ENCODE measurements at regions not wholly inside any gene's neighbourhood (a gene's known extent, or its start where the extent isn't known, plus 50 kb on each side); places are given as distances from the start of the nearest gene placed in this dataset.
A peak's percentile ranks its signal among the peaks of the same experiment; 100 is the strongest.

DNA sequence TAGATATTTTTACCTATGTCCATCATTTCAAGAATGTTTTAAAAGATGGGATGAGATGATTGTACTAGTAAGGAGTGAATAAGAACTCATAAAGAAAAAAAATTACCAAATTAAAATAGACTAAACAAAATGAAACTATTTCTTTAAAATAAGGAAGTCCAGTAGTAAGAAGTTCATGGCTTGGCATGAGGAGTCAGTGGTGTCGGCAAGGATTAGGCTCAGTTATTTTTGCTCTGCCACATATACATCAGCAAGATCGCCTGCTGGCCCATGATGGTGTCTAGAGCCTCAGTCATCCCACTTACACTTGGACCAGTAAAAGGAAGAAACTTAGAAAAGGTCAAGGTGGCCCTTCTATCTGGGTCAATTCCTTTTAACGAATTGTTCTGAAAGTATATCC, 300.9 kb upstream of the SLC8A1 start:
- TF ChIP-seq, protein P1, sequence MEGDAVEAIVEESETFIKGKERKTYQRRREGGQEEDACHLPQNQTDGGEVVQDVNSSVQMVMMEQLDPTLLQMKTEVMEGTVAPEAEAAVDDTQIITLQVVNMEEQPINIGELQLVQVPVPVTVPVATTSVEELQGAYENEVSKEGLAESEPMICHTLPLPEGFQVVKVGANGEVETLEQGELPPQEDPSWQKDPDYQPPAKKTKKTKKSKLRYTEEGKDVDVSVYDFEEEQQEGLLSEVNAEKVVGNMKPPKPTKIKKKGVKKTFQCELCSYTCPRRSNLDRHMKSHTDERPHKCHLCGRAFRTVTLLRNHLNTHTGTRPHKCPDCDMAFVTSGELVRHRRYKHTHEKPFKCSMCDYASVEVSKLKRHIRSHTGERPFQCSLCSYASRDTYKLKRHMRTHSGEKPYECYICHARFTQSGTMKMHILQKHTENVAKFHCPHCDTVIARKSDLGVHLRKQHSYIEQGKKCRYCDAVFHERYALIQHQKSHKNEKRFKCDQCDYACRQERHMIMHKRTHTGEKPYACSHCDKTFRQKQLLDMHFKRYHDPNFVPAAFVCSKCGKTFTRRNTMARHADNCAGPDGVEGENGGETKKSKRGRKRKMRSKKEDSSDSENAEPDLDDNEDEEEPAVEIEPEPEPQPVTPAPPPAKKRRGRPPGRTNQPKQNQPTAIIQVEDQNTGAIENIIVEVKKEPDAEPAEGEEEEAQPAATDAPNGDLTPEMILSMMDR (IDR thresholded peaks at IDR 0.05; ENCODE audit: low read depth, low read length), result no peak
- H3K4me3 ChIP-seq (replicated peaks in 1 of 2; ENCODE audit: low read depth in 2 of 2, low read length in 2 of 2), result no peak overlapping the region
- DNase-seq (ENCODE audit: low read depth in 2 of 2), result no peak

DNA sequence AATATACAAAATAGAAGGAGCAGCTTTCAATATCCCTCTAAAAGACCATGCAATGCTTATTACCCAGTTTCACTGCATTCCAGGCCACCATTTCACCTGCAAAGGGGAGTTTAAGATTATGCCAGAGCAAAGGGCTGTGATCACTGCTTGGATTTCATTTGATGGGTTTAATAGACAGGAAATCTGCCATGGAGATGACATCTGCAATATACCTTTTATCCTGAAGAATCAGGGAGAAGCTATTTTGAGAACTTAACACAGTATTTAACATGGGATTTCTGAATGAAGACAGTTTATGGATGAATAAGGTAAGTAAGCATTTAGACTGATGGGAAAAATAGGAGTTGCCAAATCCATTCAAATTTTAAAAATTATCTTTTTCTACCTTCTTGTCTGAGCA, 303.0 kb upstream of the SLC8A1 start:
- H3K4me3 ChIP-seq (replicated peaks in 1 of 2; ENCODE audit: low read depth in 2 of 2, low read length in 2 of 2), result no peak overlapping the region
- TF ChIP-seq, protein P1 (IDR thresholded peaks at IDR 0.05; ENCODE audit: low read depth, low read length), result no peak
- no peak for DNase-seq (ENCODE audit: low read depth in 2 of 2)

DNA sequence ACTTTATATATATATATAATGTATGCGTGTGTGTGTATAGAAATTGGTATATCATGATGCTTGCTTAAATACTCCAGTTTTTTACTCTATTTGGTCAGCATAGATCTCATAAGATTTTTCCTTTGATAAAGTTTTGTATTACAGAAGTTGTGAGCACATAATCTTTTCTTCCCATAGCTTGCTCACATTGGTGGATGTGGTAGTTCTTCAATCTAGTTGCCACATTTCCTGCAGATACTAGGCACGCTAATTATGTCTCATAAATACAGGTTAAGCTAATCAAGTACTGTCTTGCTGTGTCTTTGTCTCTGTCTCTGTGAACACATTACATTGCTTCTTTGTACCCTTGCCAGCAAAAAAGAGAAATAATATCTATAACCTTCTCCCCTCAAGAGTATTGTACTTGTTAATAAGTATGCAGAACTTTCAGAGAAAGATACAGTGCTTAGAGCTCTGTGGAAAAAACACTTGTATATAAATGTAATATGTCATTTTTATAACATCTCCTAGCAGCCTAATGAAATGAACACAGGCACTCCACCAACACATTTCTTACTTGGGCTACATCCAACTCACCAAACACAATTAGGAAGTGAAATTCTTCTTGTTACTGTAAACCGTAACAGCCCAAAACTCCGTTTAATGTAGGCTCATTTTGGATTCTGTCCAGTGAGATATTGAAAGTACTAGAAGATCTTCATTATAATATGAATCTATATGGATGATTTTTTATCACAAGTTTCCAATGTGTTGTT, 306.7 kb upstream of the SLC8A1 start:
- H3K4me3 ChIP-seq (replicated peaks in 1 of 2; ENCODE audit: low read depth in 2 of 2, low read length in 2 of 2), result no peak overlapping the region
- TF ChIP-seq, protein P1 (IDR thresholded peaks at IDR 0.05; ENCODE audit: low read depth, low read length), result no peak
- DNase-seq (ENCODE audit: low read depth in 2 of 2), result peak; percentile 5 to 11

DNA sequence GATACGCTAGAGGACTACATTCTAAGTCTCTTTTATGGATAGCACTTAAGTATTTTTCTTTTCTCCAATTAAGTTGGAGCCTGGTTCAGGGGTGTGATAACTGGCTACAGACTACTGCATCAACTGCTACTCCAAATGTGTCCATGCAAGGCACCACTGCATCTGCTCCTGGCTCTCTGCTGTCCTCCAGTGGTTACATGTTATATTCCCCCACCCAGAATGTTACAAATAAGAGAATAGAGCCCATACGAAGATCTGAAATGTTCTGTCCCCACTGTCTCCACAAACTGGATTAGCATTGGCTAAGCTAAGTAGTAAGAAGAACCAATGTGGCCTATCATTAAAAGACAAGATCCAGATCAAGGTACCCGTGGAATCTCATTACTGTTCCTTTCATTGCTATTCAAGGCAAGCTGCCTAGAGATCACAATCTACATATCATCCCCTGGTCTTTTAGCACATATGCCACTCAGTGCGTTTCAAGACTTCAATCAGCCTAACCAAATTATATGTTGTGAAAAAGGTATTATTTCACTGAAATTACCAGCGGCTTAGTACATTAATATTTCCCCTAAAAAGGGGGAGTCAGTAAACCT, 308.3 kb upstream of the SLC8A1 start:
- peak; percentile 58 to 72 for DNase-seq (ENCODE audit: low read depth in 2 of 2)
- TF ChIP-seq, protein P1 (IDR thresholded peaks at IDR 0.05; ENCODE audit: low read depth, low read length), result peak; percentile 93
- no peak overlapping the region for H3K4me3 ChIP-seq (replicated peaks in 1 of 2; ENCODE audit: low read depth in 2 of 2, low read length in 2 of 2)

DNA sequence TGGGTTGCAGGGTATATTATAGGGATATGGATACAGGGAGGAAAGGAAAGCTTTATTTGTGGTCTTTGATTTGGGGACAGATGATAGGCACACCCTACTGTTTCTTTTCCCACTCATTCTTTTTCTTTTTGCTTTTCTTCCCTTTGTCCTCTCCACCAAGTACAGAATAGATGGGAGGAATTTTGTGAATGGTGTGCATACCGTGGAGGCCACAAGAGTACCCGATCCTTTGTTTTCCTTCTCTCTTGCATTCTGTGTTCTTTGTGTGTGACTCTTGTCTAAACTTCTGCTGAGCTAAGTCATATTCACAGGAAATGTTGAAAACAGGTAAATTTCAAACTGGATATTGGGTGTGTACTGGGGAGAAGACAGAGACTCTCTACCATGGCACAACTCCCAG, 321.4 kb upstream of the SLC8A1 start:
- no peak for DNase-seq (ENCODE audit: low read depth in 2 of 2)
- TF ChIP-seq, protein P1 (IDR thresholded peaks at IDR 0.05; ENCODE audit: low read depth, low read length), result no peak
- no peak overlapping the region for H3K4me3 ChIP-seq (replicated peaks in 1 of 2; ENCODE audit: low read depth in 2 of 2, low read length in 2 of 2)

DNA sequence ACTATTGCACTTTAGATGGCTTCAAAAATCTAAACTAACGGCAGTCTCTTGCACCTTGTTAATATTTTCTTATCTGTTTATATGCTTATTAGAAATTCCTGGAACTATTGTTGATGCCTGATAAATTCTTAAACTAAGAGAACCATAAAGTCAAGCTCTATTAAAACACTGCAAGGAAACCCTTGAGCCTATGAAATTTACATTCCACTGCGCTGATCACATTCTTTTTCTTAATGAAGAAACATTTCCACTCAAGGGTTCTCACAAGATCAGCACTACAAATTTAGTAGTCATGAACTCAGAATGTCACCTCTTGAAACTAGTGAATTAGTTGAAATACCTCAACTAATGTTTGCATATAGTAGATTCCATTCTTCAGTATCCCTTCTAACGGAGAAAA, 331.8 kb upstream of the SLC8A1 start:
- DNase-seq (ENCODE audit: low read depth in 2 of 2), result no peak
- H3K4me3 ChIP-seq (replicated peaks in 1 of 2; ENCODE audit: low read depth in 2 of 2, low read length in 2 of 2), result no peak overlapping the region
- TF ChIP-seq, protein P1 (IDR thresholded peaks at IDR 0.05; ENCODE audit: low read depth, low read length), result no peak

All from cardiac fibroblast (primary cell).